Stimulated activated naive CD8-positive, alpha-beta T cell treated with anti-CD3 and anti-CD28 coated beads, Interleukin-15, amount 100 ng/mL, for 72 hours (primary cell): ENCODE measurements at regions not wholly inside any gene's neighbourhood (a gene's known extent, or its start where the extent isn't known, plus 50 kb on each side); places are given as distances from the start of the nearest gene placed in this dataset.

Source experiments
- ATAC-seq: fragments of 150-1000 bp; cut with Tn5 transposase; 2 replicates; pipeline ENCODE4 v1.10.0; 2021; ENCODE audit warnings: mild to moderate bottlenecking, moderate library complexity
- DNase-seq, 2 donors: peaks; one replicate each; pipeline ENCODE4 v3.0.0; 2021 to 2022
- H3K27ac Mint-ChIP-seq, 2 donors: one replicate each; pipeline ENCODE4 v1.8.0; 2022; ENCODE audit warnings: mild to moderate bottlenecking in 2 of 2, mixed read lengths in 2 of 2, moderate library complexity in 2 of 2
- H3K27me3 Mint-ChIP-seq: one replicate; pipeline ENCODE4 v1.8.0; 2022; ENCODE audit warnings: mixed read lengths
- H3K4me1 Mint-ChIP-seq: one replicate; pipeline ENCODE4 v1.8.0; 2022; ENCODE audit warnings: mild to moderate bottlenecking, mixed read lengths
- H3K4me3 Mint-ChIP-seq, 2 donors: one replicate each; pipeline ENCODE4 v1.8.0; 2022; ENCODE audit warnings: mild to moderate bottlenecking in 2 of 2, mixed read lengths in 2 of 2, moderate library complexity in 1 of 2
- H3K9me3 Mint-ChIP-seq, 2 donors: one replicate each; pipeline ENCODE4 v1.8.0; 2022; ENCODE audit warnings: mixed read lengths in 2 of 2

GRCh38 chr1:222924136-222924706 is 109.4 kb downstream of the DISP1 start:
- no peak overlapping the region for H3K4me3 Mint-ChIP-seq
- H3K9me3 Mint-ChIP-seq: no peaks in the 10 kb centered on the region
- ATAC-seq (no peak), DNase-seq (no peak)
- H3K27me3 Mint-ChIP-seq: no peaks in the 10 kb centered on the region
- H3K4me1 Mint-ChIP-seq: no peaks in the 10 kb centered on the region
- no peak overlapping the region for H3K27ac Mint-ChIP-seq

- H3K27me3 Mint-ChIP-seq: no peaks in the 10 kb centered on the region
- ATAC-seq (no peak), DNase-seq (no peak)
- no peak overlapping the region for H3K27ac Mint-ChIP-seq
- no peaks in the 10 kb centered on the region for H3K4me1 Mint-ChIP-seq
- H3K9me3 Mint-ChIP-seq: no peaks in the 10 kb centered on the region
- H3K4me3 Mint-ChIP-seq: no peak overlapping the region
Observed at GRCh38 chr1:222926566-222926965, 111.7 kb downstream of the DISP1 start.

- H3K4me1 Mint-ChIP-seq: no peaks in the 10 kb centered on the region
- no peak for ATAC-seq
- no peaks in the 10 kb centered on the region for H3K9me3 Mint-ChIP-seq
- H3K27me3 Mint-ChIP-seq: no peaks in the 10 kb centered on the region
- H3K27ac Mint-ChIP-seq: no peak overlapping the region
- H3K4me3 Mint-ChIP-seq: no peak overlapping the region
- no peak for DNase-seq
Observed at GRCh38 chr1:222927031-222927430, 112.2 kb downstream of the DISP1 start.

- no peak overlapping the region for H3K27ac Mint-ChIP-seq
- no peaks in the 10 kb centered on the region for H3K9me3 Mint-ChIP-seq
- no peaks in the 10 kb centered on the region for H3K4me1 Mint-ChIP-seq
- H3K27me3 Mint-ChIP-seq: no peaks in the 10 kb centered on the region
- DNase-seq: no peak
- no peak for ATAC-seq
- H3K4me3 Mint-ChIP-seq: no peak overlapping the region
Observed at GRCh38 chr1:222928212-222928611, 113.4 kb downstream of the DISP1 start.

GRCh38 chr1:222930070-222930469 is 115.2 kb downstream of the DISP1 start:
- peak overlapping the region in 1 of 2 donors; percentile 76 for H3K27ac Mint-ChIP-seq
- no peak overlapping the region for H3K4me3 Mint-ChIP-seq
- H3K4me1 Mint-ChIP-seq: no peaks in the 10 kb centered on the region
- ATAC-seq: no peak
- DNase-seq: no peak
- no peaks in the 10 kb centered on the region for H3K9me3 Mint-ChIP-seq
- no peaks in the 10 kb centered on the region for H3K27me3 Mint-ChIP-seq

GRCh38 chr1:222931023-222931422 is 116.2 kb downstream of the DISP1 start:
- Mint-ChIP-seq H3K27ac (no peak overlapping the region), H3K9me3 (no peaks in the 10 kb centered on the region), H3K4me1 (no peaks in the 10 kb centered on the region), H3K4me3 (no peak overlapping the region), H3K27me3 (no peaks in the 10 kb centered on the region)
- no peak for ATAC-seq
- no peak for DNase-seq

- Mint-ChIP-seq H3K4me3 (no peak overlapping the region), H3K4me1 (no peaks in the 10 kb centered on the region), H3K27ac (no peak overlapping the region), H3K27me3 (no peaks in the 10 kb centered on the region), H3K9me3 (no peaks in the 10 kb centered on the region)
- no peak for DNase-seq
- ATAC-seq: no peak
Observed at GRCh38 chr1:222933273-222933672, 118.4 kb downstream of the DISP1 start.

GRCh38 chr1:222935239-222935900 is 120.5 kb downstream of the DISP1 start:
- Mint-ChIP-seq H3K9me3 (no peaks in the 10 kb centered on the region), H3K27me3 (no peaks in the 10 kb centered on the region), H3K4me3 (no peak overlapping the region), H3K27ac (no peak overlapping the region), H3K4me1 (no peaks in the 10 kb centered on the region)
- no peak for DNase-seq
- no peak for ATAC-seq

- DNase-seq (no peak), ATAC-seq (no peak)
- no peak overlapping the region for H3K27ac Mint-ChIP-seq
- no peaks in the 10 kb centered on the region for H3K9me3 Mint-ChIP-seq
- H3K4me1 Mint-ChIP-seq: no peaks in the 10 kb centered on the region
- H3K27me3 Mint-ChIP-seq: no peaks in the 10 kb centered on the region
- no peak overlapping the region for H3K4me3 Mint-ChIP-seq
Observed at GRCh38 chr1:222936042-222936441, 121.2 kb downstream of the DISP1 start.

GRCh38 chr1:222938986-222939385 is 124.1 kb downstream of the DISP1 start:
- H3K27me3 Mint-ChIP-seq: no peaks in the 10 kb centered on the region
- no peak for DNase-seq
- no peaks in the 10 kb centered on the region for H3K9me3 Mint-ChIP-seq
- no peak for ATAC-seq
- H3K4me1 Mint-ChIP-seq: no peaks in the 10 kb centered on the region
- H3K27ac Mint-ChIP-seq: no peak overlapping the region
- H3K4me3 Mint-ChIP-seq: no peak overlapping the region

GRCh38 chr1:222940095-222940494 is 125.3 kb downstream of the DISP1 start:
- H3K4me3 Mint-ChIP-seq: no peak overlapping the region
- H3K27me3 Mint-ChIP-seq: no peaks in the 10 kb centered on the region
- DNase-seq: no peak
- no peaks in the 10 kb centered on the region for H3K4me1 Mint-ChIP-seq
- H3K27ac Mint-ChIP-seq: no peak overlapping the region
- ATAC-seq: no peak
- H3K9me3 Mint-ChIP-seq: no peaks in the 10 kb centered on the region

GRCh38 chr1:222940906-222941305 is 126.1 kb downstream of the DISP1 start:
- H3K9me3 Mint-ChIP-seq: no peaks in the 10 kb centered on the region
- no peak for DNase-seq
- no peak for ATAC-seq
- H3K4me3 Mint-ChIP-seq: no peak overlapping the region
- H3K4me1 Mint-ChIP-seq: no peaks in the 10 kb centered on the region
- no peak overlapping the region for H3K27ac Mint-ChIP-seq
- no peaks in the 10 kb centered on the region for H3K27me3 Mint-ChIP-seq

GRCh38 chr1:222941425-222941824 is 126.6 kb downstream of the DISP1 start:
- no peaks in the 10 kb centered on the region for H3K27me3 Mint-ChIP-seq
- H3K27ac Mint-ChIP-seq: no peak overlapping the region
- no peaks in the 10 kb centered on the region for H3K9me3 Mint-ChIP-seq
- H3K4me3 Mint-ChIP-seq: no peak overlapping the region
- no peaks in the 10 kb centered on the region for H3K4me1 Mint-ChIP-seq
- ATAC-seq (no peak), DNase-seq (no peak)

- Mint-ChIP-seq H3K4me1 (peaks cover 6% of the 10 kb centered on the region), H3K27me3 (no peaks in the 10 kb centered on the region), H3K27ac (no peak overlapping the region), H3K9me3 (no peaks in the 10 kb centered on the region), H3K4me3 (no peak overlapping the region)
- ATAC-seq: no peak
- no peak for DNase-seq
Observed at GRCh38 chr1:222946436-222946835, 131.6 kb downstream of the DISP1 start.

GRCh38 chr1:222948079-222948478 is 133.2 kb downstream of the DISP1 start:
- Mint-ChIP-seq H3K27ac (no peak overlapping the region), H3K4me1 (peaks cover 8% of the 10 kb centered on the region), H3K4me3 (no peak overlapping the region), H3K27me3 (no peaks in the 10 kb centered on the region), H3K9me3 (no peaks in the 10 kb centered on the region)
- ATAC-seq (no peak), DNase-seq (no peak)

- no peak for DNase-seq
Observed at GRCh38 chr1:222950892-222951291, 136.1 kb downstream of the DISP1 start.

GRCh38 chr1:222953585-222953984 is 138.7 kb downstream of the DISP1 start:
- Mint-ChIP-seq H3K27me3 (no peaks in the 10 kb centered on the region), H3K27ac (no peak overlapping the region), H3K4me3 (no peak overlapping the region), H3K4me1 (peaks cover 8% of the 10 kb centered on the region), H3K9me3 (no peaks in the 10 kb centered on the region)
- DNase-seq (no peak), ATAC-seq (no peak)

More at GRCh38 chr1:222950892-222951291, 136.1 kb downstream of the DISP1 start:
- no peaks in the 10 kb centered on the region for H3K27me3 Mint-ChIP-seq
- peaks cover 8% of the 10 kb centered on the region for H3K4me1 Mint-ChIP-seq
- no peak overlapping the region for H3K27ac Mint-ChIP-seq
- no peaks in the 10 kb centered on the region for H3K9me3 Mint-ChIP-seq
- H3K4me3 Mint-ChIP-seq: no peak overlapping the region
- ATAC-seq: no peak
